OCI-LY3 (cell line): ENCODE measurements at regions not wholly inside any gene's neighbourhood (a gene's known extent, or its start where the extent isn't known, plus 50 kb on each side); places are given as distances from the start of the nearest gene placed in this dataset.

Experiments used
- EZH2phosphoT487 ChIP-seq: fragments of 200-600 bp; shearing (Covaris generic); IDR thresholded peaks from 2 replicates; pipeline ENCODE4 v1.6.1; 2018; ENCODE audit warnings: antibody characterized with exemption, mixed run types, low read depth
- TF ChIP-seq, protein P1 (sequence below): fragments of 200-600, 300-600 bp; sonication (generic); IDR thresholded peaks from 2 replicates; pipeline ENCODE4 v1.5.1; 2014; ENCODE audit warnings: antibody characterized with exemption, low read length, low read depth

DNA sequence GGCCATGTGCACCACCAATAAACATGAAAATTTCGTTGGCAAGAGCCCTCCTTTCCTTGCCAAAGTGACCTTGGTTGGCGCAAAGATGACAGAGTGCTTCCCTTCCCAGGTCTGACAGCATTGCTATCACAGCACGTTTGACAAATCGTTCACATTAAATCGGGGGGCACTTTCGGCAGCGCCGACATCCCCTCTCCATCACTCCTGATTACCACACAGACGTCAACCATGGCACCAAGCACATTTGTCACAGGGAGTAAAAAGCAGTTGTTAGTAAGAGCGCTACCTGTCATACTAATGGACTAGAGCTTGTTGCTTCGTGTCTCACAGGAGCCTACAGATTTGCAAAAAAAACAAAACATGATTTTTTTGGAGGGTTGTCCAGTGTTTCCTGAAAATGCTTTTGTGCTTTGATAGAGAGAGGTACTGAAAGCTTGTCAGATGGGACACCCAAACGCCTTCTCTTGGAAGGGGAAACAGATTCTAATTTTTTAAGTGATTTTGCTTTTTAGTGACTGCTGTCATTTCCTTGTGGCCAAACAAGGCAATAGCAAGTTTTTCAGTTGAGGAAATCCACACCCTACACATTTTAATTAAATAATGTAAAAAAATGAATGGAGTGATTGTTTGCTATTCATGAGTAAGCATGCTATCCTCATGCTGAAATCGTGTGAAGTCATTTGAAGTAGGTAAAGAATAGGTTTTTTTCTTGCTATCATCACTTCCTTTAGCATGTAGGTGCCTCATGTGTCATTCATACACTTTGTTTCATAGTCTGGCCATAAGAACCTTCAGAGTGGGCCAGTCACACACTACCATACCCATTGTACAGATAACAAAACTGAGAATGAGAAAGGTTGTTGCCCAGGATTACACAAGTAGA, 682.8 kb upstream of the WWC1 start:
- TF ChIP-seq EZH2phosphoT487, result no peak
- TF ChIP-seq, protein P1, sequence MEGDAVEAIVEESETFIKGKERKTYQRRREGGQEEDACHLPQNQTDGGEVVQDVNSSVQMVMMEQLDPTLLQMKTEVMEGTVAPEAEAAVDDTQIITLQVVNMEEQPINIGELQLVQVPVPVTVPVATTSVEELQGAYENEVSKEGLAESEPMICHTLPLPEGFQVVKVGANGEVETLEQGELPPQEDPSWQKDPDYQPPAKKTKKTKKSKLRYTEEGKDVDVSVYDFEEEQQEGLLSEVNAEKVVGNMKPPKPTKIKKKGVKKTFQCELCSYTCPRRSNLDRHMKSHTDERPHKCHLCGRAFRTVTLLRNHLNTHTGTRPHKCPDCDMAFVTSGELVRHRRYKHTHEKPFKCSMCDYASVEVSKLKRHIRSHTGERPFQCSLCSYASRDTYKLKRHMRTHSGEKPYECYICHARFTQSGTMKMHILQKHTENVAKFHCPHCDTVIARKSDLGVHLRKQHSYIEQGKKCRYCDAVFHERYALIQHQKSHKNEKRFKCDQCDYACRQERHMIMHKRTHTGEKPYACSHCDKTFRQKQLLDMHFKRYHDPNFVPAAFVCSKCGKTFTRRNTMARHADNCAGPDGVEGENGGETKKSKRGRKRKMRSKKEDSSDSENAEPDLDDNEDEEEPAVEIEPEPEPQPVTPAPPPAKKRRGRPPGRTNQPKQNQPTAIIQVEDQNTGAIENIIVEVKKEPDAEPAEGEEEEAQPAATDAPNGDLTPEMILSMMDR, result no peak
